ENCODE measurements at regions not wholly inside any gene's neighbourhood (a gene's known extent, or its start where the extent isn't known, plus 50 kb on each side); places are given as distances from the start of the nearest gene placed in this dataset.

GRCh38 chr2:139946690-139947089, 1166.5 kb upstream of the NXPH2 start:
- no peak overlapping the region for H3K4me2 ChIP-seq
- no peaks in the 10 kb centered on the region for H3K27me3 ChIP-seq (ENCODE audit: insufficient read depth, low read depth)
- no peaks in the 10 kb centered on the region for H3K79me2 ChIP-seq (ENCODE audit: insufficient read depth, low read depth)
- H2AFZ ChIP-seq (ENCODE audit: low read depth), result no peak overlapping the region
- no peaks in the 10 kb centered on the region for H3K36me3 ChIP-seq (ENCODE audit: insufficient read depth)
- no peak overlapping the region for H3K4me3 ChIP-seq (IDR thresholded peaks at IDR 0.05; ENCODE audit: insufficient read depth, low read depth, low read length)
- no peak overlapping the region for H3K27ac ChIP-seq
- no peaks in the 10 kb centered on the region for H4K20me1 ChIP-seq (ENCODE audit: insufficient read depth)
- no peak for TF ChIP-seq CTCF (conservative IDR thresholded peaks at IDR 0.05; ENCODE audit: low read depth, low read length)
- no peak overlapping the region for H3K9ac ChIP-seq
- H3K4me1 ChIP-seq (ENCODE audit: low read depth, poor library complexity, severe bottlenecking), result no peaks in the 10 kb centered on the region

GRCh38 chr2:139940686-139941085, 1160.5 kb upstream of the NXPH2 start:
- no peaks in the 10 kb centered on the region for H3K4me1 ChIP-seq (ENCODE audit: low read depth, poor library complexity, severe bottlenecking)

GRCh38 chr2:139925903-139926302, 1145.7 kb upstream of the NXPH2 start:
- H3K27me3 ChIP-seq (ENCODE audit: insufficient read depth, low read depth), result no peaks in the 10 kb centered on the region
- H3K27ac ChIP-seq, result no peak overlapping the region
- TF ChIP-seq CTCF (conservative IDR thresholded peaks at IDR 0.05; ENCODE audit: low read depth, low read length), result no peak
- no peak overlapping the region for H3K9ac ChIP-seq
- H4K20me1 ChIP-seq (ENCODE audit: insufficient read depth), result no peaks in the 10 kb centered on the region
- no peaks in the 10 kb centered on the region for H3K36me3 ChIP-seq (ENCODE audit: insufficient read depth)
- H3K4me1 ChIP-seq (ENCODE audit: low read depth, poor library complexity, severe bottlenecking), result no peaks in the 10 kb centered on the region
- no peak overlapping the region for H3K4me2 ChIP-seq
- no peak overlapping the region for H3K4me3 ChIP-seq (IDR thresholded peaks at IDR 0.05; ENCODE audit: insufficient read depth, low read depth, low read length)
- H2AFZ ChIP-seq (ENCODE audit: low read depth), result no peak overlapping the region
- no peaks in the 10 kb centered on the region for H3K79me2 ChIP-seq (ENCODE audit: insufficient read depth, low read depth)

More at GRCh38 chr2:139940686-139941085, 1160.5 kb upstream of the NXPH2 start:
- Histone ChIP-seq H4K20me1 (ENCODE audit: insufficient read depth) (no peaks in the 10 kb centered on the region), H3K9ac (no peak overlapping the region), H3K36me3 (ENCODE audit: insufficient read depth) (no peaks in the 10 kb centered on the region), H3K27me3 (ENCODE audit: insufficient read depth, low read depth) (no peaks in the 10 kb centered on the region), H3K79me2 (ENCODE audit: insufficient read depth, low read depth) (no peaks in the 10 kb centered on the region), H3K4me3 (IDR thresholded peaks at IDR 0.05; ENCODE audit: insufficient read depth, low read depth, low read length) (no peak overlapping the region), H2AFZ (ENCODE audit: low read depth) (no peak overlapping the region), H3K4me2 (no peak overlapping the region), H3K27ac (no peak overlapping the region)
- TF ChIP-seq CTCF (conservative IDR thresholded peaks at IDR 0.05; ENCODE audit: low read depth, low read length), result no peak

GRCh38 chr2:139924070-139924469, 1143.9 kb upstream of the NXPH2 start:
- Histone ChIP-seq H3K27ac (no peak overlapping the region), H3K9ac (no peak overlapping the region), H3K36me3 (ENCODE audit: insufficient read depth) (no peaks in the 10 kb centered on the region), H3K4me3 (IDR thresholded peaks at IDR 0.05; ENCODE audit: insufficient read depth, low read depth, low read length) (no peak overlapping the region), H2AFZ (ENCODE audit: low read depth) (no peak overlapping the region), H3K27me3 (ENCODE audit: insufficient read depth, low read depth) (no peaks in the 10 kb centered on the region), H3K4me2 (no peak overlapping the region), H3K79me2 (ENCODE audit: insufficient read depth, low read depth) (no peaks in the 10 kb centered on the region), H4K20me1 (ENCODE audit: insufficient read depth) (no peaks in the 10 kb centered on the region), H3K4me1 (ENCODE audit: low read depth, poor library complexity, severe bottlenecking) (no peaks in the 10 kb centered on the region)
- TF ChIP-seq CTCF (conservative IDR thresholded peaks at IDR 0.05; ENCODE audit: low read depth, low read length), result no peak
